Uterus (tissue), 3 donors: ENCODE measurements at regions not wholly inside any gene's neighbourhood (a gene's known extent, or its start where the extent isn't known, plus 50 kb on each side); places are given as distances from the start of the nearest gene placed in this dataset.

Source experiments
- DNase-seq, 2 donors: peaks; one replicate each; pipeline ENCODE4 v3.0.0-alpha.2; 2019 to 2020
- H3K27ac ChIP-seq, 2 donors: fragments of 200-600 bp; sonication (generic); 1 replicate in 1 of 2; 2 replicates in 1 of 2; pipeline ENCODE4 v1.5.1; 2016 to 2018
- H3K27me3 ChIP-seq, 2 donors: fragments of 200-600 bp; sonication (generic); one replicate each; pipeline ENCODE4 v1.5.1; 2018 to 2019; ENCODE audit warnings: control low read depth in 1 of 2
- H3K36me3 ChIP-seq, 2 donors: fragments of 200-600 bp; sonication (generic); one replicate each; pipeline ENCODE4 v1.5.1; 2019; ENCODE audit warnings: control low read depth in 1 of 2
- H3K4me1 ChIP-seq, 2 donors: fragments of 200-600 bp; sonication (generic); one replicate each; pipeline ENCODE4 v1.5.1; 2018 to 2019; ENCODE audit warnings: control low read depth in 1 of 2
- H3K4me3 ChIP-seq, 2 donors: fragments of 200-600 bp; sonication (generic); 1 replicate in 1 of 2; 2 replicates in 1 of 2; pipeline ENCODE4 v1.5.1; 2018 to 2019; ENCODE audit warnings: mild to moderate bottlenecking in 1 of 2
- H3K9me3 ChIP-seq, 2 donors: fragments of 200-600 bp; sonication (generic); one replicate each; pipeline ENCODE4 v1.5.1; 2019; ENCODE audit warnings: control low read depth in 1 of 2
- CTCF ChIP-seq, 4 experiments: fragments of 200-600 bp in 2 of 4; fragments of 450-650 bp in 2 of 4; sonication (generic) in 2 of 4; IDR thresholded peaks; one replicate each; pipeline ENCODE4 v1.5.1; 2016 to 2019; ENCODE audit warnings: antibody characterized with exemption in 4 of 4, mild to moderate bottlenecking in 2 of 4, moderate library complexity in 1 of 4
- POLR2A ChIP-seq, 2 donors: fragments of 450-650 bp; IDR thresholded peaks; one replicate each; pipeline ENCODE4 v1.6.1; 2016; ENCODE audit warnings: antibody characterized with exemption in 2 of 2, mild to moderate bottlenecking in 1 of 2, moderate library complexity in 1 of 2
- intact Hi-C: fragments of 100-400 bp; cut with DNase I; formaldehyde crosslinking; loops from one replicate; pipeline ENCODE4 v1.15.1; 2023; ENCODE audit warnings: low total_unique reads
- donor health status: DM: yes; HTN: yes; CAD: no.

- no peak for DNase-seq
- Histone ChIP-seq H3K27me3 (no peaks in the 10 kb centered on the region), H3K4me3 (no peak overlapping the region), H3K9me3 (no peaks in the 10 kb centered on the region), H3K36me3 (no peaks in the 10 kb centered on the region), H3K27ac (no peak overlapping the region), H3K4me1 (no peaks in the 10 kb centered on the region)
- intact Hi-C loops: no loop called here
- TF ChIP-seq POLR2A (IDR thresholded peaks at IDR 0.05) (no peak), CTCF (IDR thresholded peaks at IDR 0.05) (no peak)
Measured at GRCh38 chrX:69320116-69320515, 154.9 kb upstream of the PJA1 start.

GRCh38 chrX:69319376-69319775, 154.1 kb upstream of the PJA1 start:
- no peak overlapping the region for H3K27ac ChIP-seq
- no peaks in the 10 kb centered on the region for H3K4me1 ChIP-seq
- DNase-seq: no peak
- no peak for TF ChIP-seq POLR2A (IDR thresholded peaks at IDR 0.05)
- TF ChIP-seq CTCF (IDR thresholded peaks at IDR 0.05): no peak
- H3K4me3 ChIP-seq: no peak overlapping the region
- H3K27me3 ChIP-seq: no peaks in the 10 kb centered on the region
- intact Hi-C loops: no loop called here
- no peaks in the 10 kb centered on the region for H3K9me3 ChIP-seq
- no peaks in the 10 kb centered on the region for H3K36me3 ChIP-seq

GRCh38 chrX:69318651-69319340, 153.5 kb upstream of the PJA1 start:
- no peak for DNase-seq
- intact Hi-C loops: no loop called here
- no peak for TF ChIP-seq CTCF (IDR thresholded peaks at IDR 0.05)
- TF ChIP-seq POLR2A (IDR thresholded peaks at IDR 0.05): no peak
- Histone ChIP-seq H3K27ac (no peak overlapping the region), H3K27me3 (no peaks in the 10 kb centered on the region), H3K4me1 (no peaks in the 10 kb centered on the region), H3K4me3 (no peak overlapping the region), H3K9me3 (no peaks in the 10 kb centered on the region), H3K36me3 (no peaks in the 10 kb centered on the region)

GRCh38 chrX:69317721-69318120, 152.5 kb upstream of the PJA1 start:
- TF ChIP-seq POLR2A (IDR thresholded peaks at IDR 0.05) (no peak), CTCF (IDR thresholded peaks at IDR 0.05) (no peak)
- DNase-seq: no peak
- Histone ChIP-seq H3K27ac (no peak overlapping the region), H3K4me1 (no peaks in the 10 kb centered on the region), H3K27me3 (no peaks in the 10 kb centered on the region), H3K9me3 (no peaks in the 10 kb centered on the region), H3K36me3 (no peaks in the 10 kb centered on the region), H3K4me3 (no peak overlapping the region)
- intact Hi-C loops: no loop called here

- no peaks in the 10 kb centered on the region for H3K9me3 ChIP-seq
- no peak for DNase-seq
- H3K4me3 ChIP-seq: no peak overlapping the region
- no peaks in the 10 kb centered on the region for H3K4me1 ChIP-seq
- intact Hi-C loops: no loop called here
- TF ChIP-seq CTCF (IDR thresholded peaks at IDR 0.05): no peak
- no peak for TF ChIP-seq POLR2A (IDR thresholded peaks at IDR 0.05)
- no peaks in the 10 kb centered on the region for H3K36me3 ChIP-seq
- no peak overlapping the region for H3K27ac ChIP-seq
- H3K27me3 ChIP-seq: no peaks in the 10 kb centered on the region
Measured at GRCh38 chrX:69314436-69315348, 149.4 kb upstream of the PJA1 start.
